ENCODE measurements at regions not wholly inside any gene's neighbourhood (a gene's known extent, or its start where the extent isn't known, plus 50 kb on each side); places are given as distances from the start of the nearest gene placed in this dataset.
A peak's percentile ranks its signal among the peaks of the same experiment; 100 is the strongest.
"Not testable (repeated sequence)": the region's sequence is repeated elsewhere in the genome, so short reads cannot be mapped to it uniquely, and the experiment has no call there.

- not testable (repeated sequence) for H3K27ac ChIP-seq
- TF ChIP-seq CTCF (IDR thresholded peaks at IDR 0.05) = peak; percentile 68 to 86
Observed at GRCh38 chr3:75429561-75430220, 234.4 kb upstream of the FRG2C start.

GRCh38 chr3:75430406-75430805 lies 233.7 kb upstream of the FRG2C start:
- Histone ChIP-seq H3K36me3 (peaks cover 0 to 38% of the 10 kb centered on the region in 2 donors), H3K4me1 (peaks cover 4 to 18% of the 10 kb centered on the region in 2 donors)
- ATAC-seq; H3K27ac ChIP-seq; H3K4me3 ChIP-seq; intact Hi-C loops (cut with DNase I); DNase-seq; H3K9me3 ChIP-seq; H3K27me3 ChIP-seq: not testable (repeated sequence)

More at GRCh38 chr3:75429561-75430220, 234.4 kb upstream of the FRG2C start:
- peaks cover 4 to 18% of the 10 kb centered on the region in 2 donors for H3K4me1 ChIP-seq
- ATAC-seq (peak; percentile 58), DNase-seq (peak; percentile 49 to 86 (median 80))
- peaks cover 0 to 42% of the 10 kb centered on the region in 2 donors for H3K36me3 ChIP-seq
- not testable (repeated sequence) for H3K27me3 ChIP-seq, H3K9me3 ChIP-seq, H3K4me3 ChIP-seq
- intact Hi-C loops (cut with DNase I) = loop anchor here in 1 of 2 donors (5.0 kb wide), 1 partner anchor 132 kb away; no protein-coding TSS in a partner anchor

GRCh38 chr3:75431120-75431519 lies 233.0 kb upstream of the FRG2C start:
- H3K36me3 ChIP-seq = peaks cover 0 to 31% of the 10 kb centered on the region in 2 donors
- peaks cover 4 to 20% of the 10 kb centered on the region in 2 donors for H3K4me1 ChIP-seq
- H3K4me3 ChIP-seq; DNase-seq; H3K27me3 ChIP-seq; H3K27ac ChIP-seq; ATAC-seq; intact Hi-C loops (cut with DNase I); H3K9me3 ChIP-seq: not testable (repeated sequence)

- H3K4me3 ChIP-seq; intact Hi-C loops (cut with DNase I); DNase-seq; H3K27me3 ChIP-seq; ATAC-seq; H3K9me3 ChIP-seq: not testable (repeated sequence)
- Histone ChIP-seq H3K36me3 (peaks cover 0 to 23% of the 10 kb centered on the region in 2 donors), H3K27ac (peak overlapping the region in 1 of 2 donors; percentile 13), H3K4me1 (peaks cover 4 to 25% of the 10 kb centered on the region in 2 donors)
Observed at GRCh38 chr3:75432466-75432865, 231.7 kb upstream of the FRG2C start.

- H3K4me3 ChIP-seq; H3K27me3 ChIP-seq; ATAC-seq; intact Hi-C loops (cut with DNase I); H3K9me3 ChIP-seq: not testable (repeated sequence)
- Histone ChIP-seq H3K27ac (peak overlapping the region in 1 of 2 donors; percentile 13), H3K36me3 (peaks cover 0 to 19% of the 10 kb centered on the region in 2 donors), H3K4me1 (peaks cover 4 to 25% of the 10 kb centered on the region in 2 donors)
- DNase-seq = peak in 2 of 4 donors; percentile 68 to 76
Observed at GRCh38 chr3:75432885-75433284, 231.2 kb upstream of the FRG2C start.

- H3K9me3 ChIP-seq; ATAC-seq; H3K4me3 ChIP-seq; DNase-seq; H3K27me3 ChIP-seq; intact Hi-C loops (cut with DNase I): not testable (repeated sequence)
- H3K36me3 ChIP-seq = peaks cover 0 to 14% of the 10 kb centered on the region in 2 donors
- peaks cover 4 to 25% of the 10 kb centered on the region in 2 donors for H3K4me1 ChIP-seq
- peak overlapping the region in 1 of 2 donors; percentile 13 for H3K27ac ChIP-seq
Observed at GRCh38 chr3:75433295-75433694, 230.8 kb upstream of the FRG2C start.

GRCh38 chr3:75434276-75434912 lies 229.7 kb upstream of the FRG2C start:
- ATAC-seq; intact Hi-C loops (cut with DNase I); H3K9me3 ChIP-seq; H3K27me3 ChIP-seq: not testable (repeated sequence)
- peaks cover 0 to 14% of the 10 kb centered on the region in 2 donors for H3K36me3 ChIP-seq
- DNase-seq = peak in 3 of 4 donors; percentile 13 to 64 (median 43)
- H3K27ac ChIP-seq = peak overlapping the region; percentile 53 to 89
- H3K4me1 ChIP-seq = peaks cover 4 to 20% of the 10 kb centered on the region in 2 donors
- peak overlapping the region; percentile 56 to 79 for H3K4me3 ChIP-seq

GRCh38 chr3:75434913-75435793 lies 229.0 kb upstream of the FRG2C start:
- DNase-seq = peak; percentile 97 to 100 (median 99)
- H3K27me3 ChIP-seq; H3K9me3 ChIP-seq; intact Hi-C loops (cut with DNase I): not testable (repeated sequence)
- peak; percentile 100 for ATAC-seq
- H3K27ac ChIP-seq = peak overlapping the region; percentile 79 to 89
- peak overlapping the region; percentile 56 to 79 for H3K4me3 ChIP-seq
- peaks cover 0 to 14% of the 10 kb centered on the region in 2 donors for H3K36me3 ChIP-seq
- peaks cover 4 to 18% of the 10 kb centered on the region in 2 donors for H3K4me1 ChIP-seq

- H3K27me3 ChIP-seq; ATAC-seq; intact Hi-C loops (cut with DNase I); H3K36me3 ChIP-seq; H3K9me3 ChIP-seq; DNase-seq: not testable (repeated sequence)
- H3K27ac ChIP-seq = peak overlapping the region; percentile 79 to 89
- peaks cover 4 to 18% of the 10 kb centered on the region in 2 donors for H3K4me1 ChIP-seq
- peak overlapping the region; percentile 45 to 79 for H3K4me3 ChIP-seq
Observed at GRCh38 chr3:75435794-75436400, 228.2 kb upstream of the FRG2C start.

- H3K27ac ChIP-seq; H3K9me3 ChIP-seq; intact Hi-C loops (cut with DNase I); H3K4me1 ChIP-seq; H3K4me3 ChIP-seq; H3K27me3 ChIP-seq; DNase-seq; ATAC-seq; H3K36me3 ChIP-seq: not testable (repeated sequence)
Observed at GRCh38 chr3:75440986-75441385, 223.1 kb upstream of the FRG2C start.

- H3K27ac ChIP-seq; H3K36me3 ChIP-seq; H3K4me1 ChIP-seq; H3K4me3 ChIP-seq; H3K9me3 ChIP-seq; H3K27me3 ChIP-seq; intact Hi-C loops (cut with DNase I): not testable (repeated sequence)
- ATAC-seq (peak; percentile 33), DNase-seq (peak in 3 of 4 donors; percentile 36 to 77 (median 47))
Observed at GRCh38 chr3:75444634-75445033, 219.5 kb upstream of the FRG2C start.

All from left lung (tissue), 4 donors.